DMS53 (cell line): ENCODE measurements at regions not wholly inside any gene's neighbourhood (a gene's known extent, or its start where the extent isn't known, plus 50 kb on each side); places are given as distances from the start of the nearest gene placed in this dataset.
A peak's percentile ranks its signal among the peaks of the same experiment; 100 is the strongest.
"Not testable (repeated sequence)": the region's sequence is repeated elsewhere in the genome, so short reads cannot be mapped to it uniquely, and the experiment has no call there.

ENCODE experiments used
- DNase-seq: peaks from one replicate; lab custom pipeline; 2025; lab: John Stamatoyannopoulos, UW

- no peak for DNase-seq
Measured at GRCh38 chr2:53028746-53029423, 738.7 kb upstream of the CHAC2 start.

- DNase-seq, result no peak
Measured at GRCh38 chr2:53028225-53028624, 739.4 kb upstream of the CHAC2 start.

DNA sequence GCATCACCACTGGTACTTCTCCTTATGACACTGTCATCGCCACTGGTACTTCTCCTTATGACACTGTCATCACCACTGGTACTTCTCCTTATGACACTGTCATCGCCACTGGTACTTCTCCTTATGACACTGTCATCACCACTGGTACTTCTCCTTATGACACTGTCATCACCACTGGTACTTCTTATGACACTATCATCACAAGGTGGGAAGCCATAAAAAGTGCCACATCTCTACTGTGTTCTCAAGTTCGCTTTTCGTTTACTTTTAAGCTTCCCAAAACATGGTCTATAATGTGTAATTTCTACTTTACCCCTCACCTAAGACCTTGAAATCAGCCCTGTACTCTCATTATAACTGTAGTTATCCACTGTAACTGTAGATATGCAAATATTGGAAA lies 745.4 kb upstream of the CHAC2 start:
- not testable (repeated sequence) for DNase-seq

DNA sequence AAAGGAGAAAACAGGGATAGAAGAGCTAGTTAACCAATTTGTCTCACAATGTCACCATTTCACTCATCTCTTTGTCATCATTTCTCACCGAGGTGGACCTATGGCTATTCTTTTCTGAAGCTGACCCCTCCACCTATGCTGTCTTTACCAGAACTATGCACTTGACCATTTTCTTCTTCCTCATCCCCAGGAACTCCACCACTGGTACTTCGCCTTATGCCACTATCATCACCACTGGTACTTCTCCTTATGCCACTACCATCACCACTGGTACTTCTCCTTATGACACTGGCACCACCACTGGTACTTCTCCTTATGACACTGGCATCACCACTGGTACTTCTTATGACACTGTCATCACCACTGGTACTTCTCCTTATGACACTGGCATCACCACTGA lies 745.8 kb upstream of the CHAC2 start:
- no peak for DNase-seq

GRCh38 chr2:53021292-53021691 lies 746.3 kb upstream of the CHAC2 start:
- peak; percentile 32 for DNase-seq

DNA sequence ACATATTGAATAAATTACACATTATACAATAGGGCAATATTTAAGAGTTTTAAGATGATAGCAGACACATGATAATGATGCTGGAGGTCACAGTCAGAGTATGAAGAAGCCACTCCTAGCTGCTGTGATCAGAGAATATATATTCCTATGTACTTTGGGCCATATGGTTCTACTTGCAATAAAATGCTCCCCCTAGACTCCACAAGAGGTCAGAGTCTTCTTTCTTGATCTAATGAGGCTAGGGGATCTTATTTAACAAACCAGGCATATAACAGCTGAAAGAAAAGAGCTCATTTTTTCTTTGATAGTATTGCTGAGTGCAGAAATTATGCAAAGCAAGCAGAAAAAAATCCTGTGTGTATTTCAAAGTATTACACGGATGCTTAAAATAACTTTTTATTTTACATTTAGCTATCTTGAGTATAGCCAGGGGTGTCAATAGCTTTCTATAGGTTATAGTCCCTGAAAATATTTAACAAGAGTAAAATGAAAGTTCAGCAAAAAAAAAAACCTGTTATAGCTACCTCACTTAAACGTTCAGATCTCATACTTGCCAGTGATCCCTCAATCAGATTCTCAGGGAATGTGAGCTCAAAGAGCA lies 748.7 kb upstream of the CHAC2 start:
- peak; percentile 43 for DNase-seq

DNA sequence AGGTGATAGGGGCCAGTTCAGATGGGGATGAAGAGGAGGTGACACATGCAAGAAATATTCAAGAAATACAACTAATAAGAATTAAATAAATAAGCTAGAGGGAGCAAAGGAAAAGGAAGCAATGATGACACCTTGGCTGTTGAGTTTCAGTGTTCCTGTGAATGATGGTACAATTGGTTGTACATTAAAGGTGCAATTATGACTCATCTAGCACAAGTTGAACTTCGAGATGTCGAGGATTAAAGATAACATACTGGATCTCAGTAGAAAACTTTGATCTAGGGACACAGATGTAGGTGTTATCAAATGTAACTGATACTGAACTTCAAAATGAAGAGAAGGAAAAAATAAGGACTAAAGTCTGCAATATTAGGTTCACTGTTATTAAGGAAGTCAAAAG lies 760.6 kb upstream of the CHAC2 start:
- peak; percentile 34 for DNase-seq

GRCh38 chr2:53004413-53004812 lies 763.2 kb upstream of the CHAC2 start:
- DNase-seq, result no peak

DNA sequence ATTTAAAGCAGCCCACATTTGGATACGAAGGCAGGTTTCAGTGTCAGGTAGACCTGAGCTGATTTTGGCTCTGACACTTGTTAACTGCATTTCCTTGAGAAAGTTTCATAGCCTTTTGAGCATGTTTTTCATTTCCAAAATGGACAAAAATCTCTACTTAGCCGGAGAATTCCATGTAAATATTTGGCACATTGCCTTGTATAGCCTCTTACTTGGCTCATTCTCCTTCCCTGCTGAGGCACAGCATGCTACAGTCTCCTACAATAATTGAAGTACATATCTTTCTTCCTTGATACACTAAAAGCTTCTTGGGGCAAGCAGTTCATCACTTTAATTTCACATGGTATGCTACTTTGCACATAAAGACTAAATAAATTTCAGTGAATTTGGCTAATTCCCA lies 772.2 kb upstream of the CHAC2 start:
- DNase-seq, result no peak

DNA sequence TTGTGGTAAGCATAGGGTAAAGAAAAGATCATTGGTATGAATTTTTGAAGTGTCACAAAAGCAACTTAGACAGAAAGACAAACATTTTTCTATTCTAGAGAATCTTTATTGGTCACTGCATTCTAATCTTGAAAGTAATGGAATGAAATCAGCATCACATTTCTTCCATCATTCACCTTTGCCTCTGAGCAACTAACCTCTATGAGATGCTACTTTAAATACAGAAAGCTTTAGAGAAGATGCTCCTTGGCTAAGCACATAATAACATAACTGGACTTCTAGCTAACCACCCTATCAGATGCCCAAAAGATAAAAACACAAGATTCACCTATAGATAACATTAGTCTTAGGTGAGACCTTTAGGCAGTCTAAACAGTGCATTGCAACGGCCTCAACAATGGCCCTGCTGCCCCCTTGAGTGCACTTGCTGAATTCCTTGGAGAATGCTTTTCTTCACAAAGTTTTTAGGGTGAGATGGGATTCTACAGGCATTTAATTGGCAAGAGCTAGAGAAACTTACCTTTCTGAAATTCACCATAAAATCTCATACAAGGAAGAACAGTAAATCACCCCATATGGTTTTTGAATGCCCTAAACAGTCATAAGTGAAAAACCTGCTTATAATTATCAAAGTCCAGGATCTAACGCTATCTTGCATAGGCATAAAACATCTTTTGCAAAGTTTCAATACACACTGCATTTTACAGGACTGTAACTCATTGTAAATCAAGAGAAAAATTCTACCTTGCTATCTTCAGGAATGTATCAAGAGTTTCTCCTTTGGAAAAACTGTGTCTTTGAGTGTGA lies 791.3 kb upstream of the CHAC2 start:
- DNase-seq, result peak; percentile 53

DNA sequence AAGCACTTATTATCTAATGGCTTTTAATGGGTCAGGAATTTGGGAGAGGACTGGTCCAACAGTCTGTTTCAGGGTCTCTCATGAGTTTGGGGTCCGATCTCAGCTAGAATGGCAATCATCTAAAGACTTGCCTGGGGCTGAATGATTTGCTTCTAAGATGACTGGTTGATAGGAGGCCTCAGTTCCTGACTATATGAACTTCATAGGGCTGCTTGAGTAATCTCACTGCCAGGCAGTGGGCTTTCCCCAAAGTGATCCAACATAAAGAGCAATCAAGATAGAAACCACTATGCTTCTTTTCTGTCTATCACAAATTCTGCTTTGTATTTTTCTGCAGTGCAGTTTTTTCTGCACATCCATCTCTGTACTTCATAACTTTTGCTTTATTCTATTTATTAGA lies 793.5 kb upstream of the CHAC2 start:
- DNase-seq, result no peak

GRCh38 chr2:52970642-52971041 lies 797.0 kb upstream of the CHAC2 start:
- no peak for DNase-seq

DNA sequence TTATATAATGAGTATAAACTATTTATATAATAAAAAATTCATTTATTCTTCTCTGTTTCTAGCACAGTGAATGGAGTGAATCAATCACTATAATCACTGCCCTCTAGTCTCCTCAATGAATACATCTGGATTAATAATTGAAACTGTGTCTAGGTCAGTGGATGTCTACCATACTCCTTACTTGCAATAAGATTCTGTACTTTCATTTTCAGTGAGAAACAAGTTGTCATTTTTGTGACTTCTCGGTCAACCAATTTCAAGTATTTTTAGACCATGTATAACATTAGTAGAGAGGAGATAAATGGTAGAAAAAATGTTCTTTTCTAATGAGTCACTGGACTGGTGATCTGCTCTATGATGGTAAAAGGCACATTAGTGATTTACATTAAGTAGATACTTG lies 799.6 kb upstream of the CHAC2 start:
- DNase-seq, result no peak

GRCh38 chr2:52964916-52965530 lies 802.6 kb upstream of the CHAC2 start:
- DNase-seq, result peak; percentile 41

DNA sequence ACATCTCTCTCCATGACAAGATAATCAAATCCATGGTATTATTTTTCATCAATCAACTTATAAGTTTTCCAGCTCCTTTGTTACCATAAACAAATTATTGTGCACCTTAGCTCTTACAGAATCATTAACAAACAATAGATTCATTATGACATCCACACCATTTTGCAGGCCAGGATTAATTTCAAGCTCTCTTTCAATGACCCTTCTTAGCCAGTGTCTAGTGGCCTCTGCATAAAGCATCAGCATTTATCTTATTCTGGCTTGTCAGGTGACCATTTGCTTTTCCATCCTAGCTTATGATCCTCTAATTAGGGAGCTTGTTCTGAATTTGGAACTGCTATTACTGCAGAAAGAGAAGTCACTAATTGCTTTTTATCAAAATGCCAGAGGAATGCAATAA lies 806.2 kb upstream of the CHAC2 start:
- no peak for DNase-seq

GRCh38 chr2:52960881-52961280 lies 806.7 kb upstream of the CHAC2 start:
- no peak for DNase-seq

DNA sequence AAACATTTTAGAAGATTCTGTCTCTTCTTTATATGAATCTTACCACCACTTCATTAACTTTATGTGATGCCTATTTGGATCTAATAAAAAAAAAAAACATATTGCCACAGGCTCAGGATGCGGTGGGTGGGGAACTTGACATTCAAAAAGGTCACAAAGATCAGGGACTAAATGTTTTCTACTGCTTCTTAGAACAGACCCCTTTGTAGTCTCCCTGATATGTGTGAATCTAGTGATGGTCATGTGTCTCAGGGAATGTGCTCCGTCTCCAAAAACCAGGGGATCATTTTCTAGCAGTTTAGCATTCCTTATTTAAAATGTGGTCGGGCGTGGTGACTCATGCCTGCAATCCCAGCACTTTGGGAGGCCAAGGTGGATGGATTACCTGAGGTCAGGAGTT lies 807.8 kb upstream of the CHAC2 start:
- no peak for DNase-seq

DNA sequence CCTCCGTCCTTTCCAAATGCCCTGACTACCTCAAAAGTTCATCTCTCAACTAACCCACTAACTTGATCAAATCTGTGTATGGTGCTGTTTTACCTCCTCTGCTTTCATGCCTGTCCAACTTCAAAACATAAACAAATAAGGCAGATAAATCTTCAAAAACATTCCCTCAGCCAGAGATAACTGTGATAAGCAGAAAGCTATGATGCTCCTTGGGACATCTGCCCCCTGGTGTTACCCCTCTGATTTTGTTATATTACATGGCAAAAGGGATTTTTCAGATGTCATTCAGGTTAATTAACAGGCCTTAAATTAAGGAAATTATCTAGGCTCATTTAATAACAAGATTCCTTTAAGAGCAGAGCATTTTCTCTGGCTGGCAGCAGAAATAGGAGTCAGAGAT lies 810.8 kb upstream of the CHAC2 start:
- DNase-seq, result peak; percentile 25

- no peak for DNase-seq
Measured at GRCh38 chr2:52956118-52956517, 811.5 kb upstream of the CHAC2 start.

DNA sequence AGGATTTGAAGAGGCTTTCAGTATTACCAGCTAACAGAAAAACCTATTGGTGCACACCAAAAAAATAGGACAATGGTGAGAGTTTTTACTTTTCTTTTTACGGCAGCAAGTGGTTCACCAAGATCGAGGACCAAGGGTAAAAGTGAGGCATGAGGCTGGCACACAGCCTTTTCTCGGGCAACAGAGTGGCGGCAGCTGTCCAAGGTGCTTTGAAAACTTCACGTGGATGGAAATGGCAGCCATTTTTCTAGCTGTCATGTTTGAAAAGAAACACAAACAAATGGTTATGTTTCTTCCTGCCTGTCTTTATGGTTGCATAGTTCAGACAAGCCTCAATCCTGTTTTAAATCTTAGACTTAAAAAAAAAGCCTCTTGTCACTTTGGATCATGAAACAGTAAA lies 812.5 kb upstream of the CHAC2 start:
- no peak for DNase-seq

GRCh38 chr2:52940101-52940500 lies 827.5 kb upstream of the CHAC2 start:
- no peak for DNase-seq

GRCh38 chr2:52939250-52939649 lies 828.4 kb upstream of the CHAC2 start:
- DNase-seq, result no peak

DNA sequence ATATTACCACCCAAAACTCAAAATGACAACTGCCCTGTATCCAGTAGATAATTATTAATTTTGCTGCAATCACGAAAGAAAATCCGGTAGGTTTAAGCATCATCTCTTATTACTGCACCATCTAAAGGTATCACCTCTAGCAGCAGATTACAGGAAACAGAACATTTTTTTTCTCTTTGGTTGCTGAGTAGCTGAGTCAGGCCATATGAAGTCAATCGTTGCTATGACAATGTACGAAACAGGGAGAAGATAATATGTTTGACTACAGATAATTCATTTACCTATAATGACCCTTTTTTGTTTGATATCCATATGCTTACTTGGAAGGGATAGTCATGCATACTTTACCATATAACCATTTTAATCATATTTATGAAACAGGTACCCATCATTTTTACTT lies 831.6 kb upstream of the CHAC2 start:
- DNase-seq, result peak; percentile 96
